Transverse colon (tissue), 3 donors: ENCODE measurements at regions not wholly inside any gene's neighbourhood (a gene's known extent, or its start where the extent isn't known, plus 50 kb on each side); places are given as distances from the start of the nearest gene placed in this dataset.

ENCODE experiments used
- POLR2A ChIP-seq: fragments of 450-650 bp; IDR thresholded peaks from one replicate; pipeline ENCODE4 v1.6.1; 2016; ENCODE audit warnings: antibody characterized with exemption, mild to moderate bottlenecking, moderate library complexity
- TF ChIP-seq, protein P1 (sequence below), 5 experiments: fragments of 200-600 bp in 3 of 5; fragments of 450-650 bp in 2 of 5; sonication (generic) in 3 of 5; IDR thresholded peaks; 1 replicate in 2 of 5; 2 replicates in 3 of 5; pipeline ENCODE4 v1.5.1; 2016 to 2017; ENCODE audit warnings: antibody characterized with exemption in 5 of 5, inconsistent platforms in 3 of 5, mild to moderate bottlenecking in 2 of 5, moderate library complexity in 1 of 5

GRCh38 chr3:178480274-178480673, 56.0 kb upstream of the KCNMB2 start:
- TF ChIP-seq, protein P1, sequence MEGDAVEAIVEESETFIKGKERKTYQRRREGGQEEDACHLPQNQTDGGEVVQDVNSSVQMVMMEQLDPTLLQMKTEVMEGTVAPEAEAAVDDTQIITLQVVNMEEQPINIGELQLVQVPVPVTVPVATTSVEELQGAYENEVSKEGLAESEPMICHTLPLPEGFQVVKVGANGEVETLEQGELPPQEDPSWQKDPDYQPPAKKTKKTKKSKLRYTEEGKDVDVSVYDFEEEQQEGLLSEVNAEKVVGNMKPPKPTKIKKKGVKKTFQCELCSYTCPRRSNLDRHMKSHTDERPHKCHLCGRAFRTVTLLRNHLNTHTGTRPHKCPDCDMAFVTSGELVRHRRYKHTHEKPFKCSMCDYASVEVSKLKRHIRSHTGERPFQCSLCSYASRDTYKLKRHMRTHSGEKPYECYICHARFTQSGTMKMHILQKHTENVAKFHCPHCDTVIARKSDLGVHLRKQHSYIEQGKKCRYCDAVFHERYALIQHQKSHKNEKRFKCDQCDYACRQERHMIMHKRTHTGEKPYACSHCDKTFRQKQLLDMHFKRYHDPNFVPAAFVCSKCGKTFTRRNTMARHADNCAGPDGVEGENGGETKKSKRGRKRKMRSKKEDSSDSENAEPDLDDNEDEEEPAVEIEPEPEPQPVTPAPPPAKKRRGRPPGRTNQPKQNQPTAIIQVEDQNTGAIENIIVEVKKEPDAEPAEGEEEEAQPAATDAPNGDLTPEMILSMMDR (IDR thresholded peaks at IDR 0.05), result no peak
- TF ChIP-seq POLR2A, result no peak
